Glutamatergic neuron (in vitro differentiated cells): ENCODE measurements at regions not wholly inside any gene's neighbourhood (a gene's known extent, or its start where the extent isn't known, plus 50 kb on each side); places are given as distances from the start of the nearest gene placed in this dataset.

ENCODE experiments used
- DNase-seq: peaks from one replicate; pipeline ENCODE4 v3.0.0; 2022
- H3K27ac Mint-ChIP-seq: one replicate; pipeline ENCODE4 v1.8.0; 2020; ENCODE audit warnings: mild to moderate bottlenecking, mixed read lengths, inconsistent platforms; ENCODE audit not compliant: unreplicated experiment
- H3K27me3 Mint-ChIP-seq: one replicate; pipeline ENCODE4 v1.8.0; 2020; ENCODE audit warnings: mild to moderate bottlenecking, moderate library complexity, mixed read lengths, inconsistent platforms; ENCODE audit not compliant: unreplicated experiment
- H3K36me3 Mint-ChIP-seq: one replicate; pipeline ENCODE4 v1.8.0; 2020; ENCODE audit warnings: mild to moderate bottlenecking, mixed read lengths, inconsistent platforms; ENCODE audit not compliant: unreplicated experiment
- H3K4me1 Mint-ChIP-seq: one replicate; pipeline ENCODE4 v1.8.0; 2020; ENCODE audit warnings: mild to moderate bottlenecking, low read depth, mixed read lengths, inconsistent platforms; ENCODE audit not compliant: unreplicated experiment
- H3K4me3 Mint-ChIP-seq: one replicate; pipeline ENCODE4 v1.8.0; 2020; ENCODE audit warnings: mild to moderate bottlenecking, mixed read lengths, inconsistent platforms; ENCODE audit not compliant: unreplicated experiment
- H3K9me3 Mint-ChIP-seq: one replicate; pipeline ENCODE4 v1.8.0; 2020; ENCODE audit warnings: mild to moderate bottlenecking, moderate library complexity, mixed read lengths, inconsistent platforms; ENCODE audit not compliant: unreplicated experiment
- TF ChIP-seq, protein P1 (sequence below): fragments of 200-600 bp; sonication (generic); IDR thresholded peaks from one replicate; pipeline ENCODE4 v1.5.0; 2021; ENCODE audit not compliant: partially characterized antibody, unreplicated experiment

GRCh38 chr17:77322514-77323412 is 182.0 kb downstream of the SEC14L1 start:
- TF ChIP-seq, protein P1, sequence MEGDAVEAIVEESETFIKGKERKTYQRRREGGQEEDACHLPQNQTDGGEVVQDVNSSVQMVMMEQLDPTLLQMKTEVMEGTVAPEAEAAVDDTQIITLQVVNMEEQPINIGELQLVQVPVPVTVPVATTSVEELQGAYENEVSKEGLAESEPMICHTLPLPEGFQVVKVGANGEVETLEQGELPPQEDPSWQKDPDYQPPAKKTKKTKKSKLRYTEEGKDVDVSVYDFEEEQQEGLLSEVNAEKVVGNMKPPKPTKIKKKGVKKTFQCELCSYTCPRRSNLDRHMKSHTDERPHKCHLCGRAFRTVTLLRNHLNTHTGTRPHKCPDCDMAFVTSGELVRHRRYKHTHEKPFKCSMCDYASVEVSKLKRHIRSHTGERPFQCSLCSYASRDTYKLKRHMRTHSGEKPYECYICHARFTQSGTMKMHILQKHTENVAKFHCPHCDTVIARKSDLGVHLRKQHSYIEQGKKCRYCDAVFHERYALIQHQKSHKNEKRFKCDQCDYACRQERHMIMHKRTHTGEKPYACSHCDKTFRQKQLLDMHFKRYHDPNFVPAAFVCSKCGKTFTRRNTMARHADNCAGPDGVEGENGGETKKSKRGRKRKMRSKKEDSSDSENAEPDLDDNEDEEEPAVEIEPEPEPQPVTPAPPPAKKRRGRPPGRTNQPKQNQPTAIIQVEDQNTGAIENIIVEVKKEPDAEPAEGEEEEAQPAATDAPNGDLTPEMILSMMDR: no peak
- DNase-seq: peak; percentile 64
- peak overlapping the region; percentile 38 for H3K4me3 Mint-ChIP-seq
- H3K27me3 Mint-ChIP-seq: peaks cover 4% of the 10 kb centered on the region
- H3K4me1 Mint-ChIP-seq: peaks cover 23% of the 10 kb centered on the region
- H3K36me3 Mint-ChIP-seq: no peaks in the 10 kb centered on the region
- H3K27ac Mint-ChIP-seq: peak overlapping the region; percentile 28
- peaks cover 2% of the 10 kb centered on the region for H3K9me3 Mint-ChIP-seq

DNA sequence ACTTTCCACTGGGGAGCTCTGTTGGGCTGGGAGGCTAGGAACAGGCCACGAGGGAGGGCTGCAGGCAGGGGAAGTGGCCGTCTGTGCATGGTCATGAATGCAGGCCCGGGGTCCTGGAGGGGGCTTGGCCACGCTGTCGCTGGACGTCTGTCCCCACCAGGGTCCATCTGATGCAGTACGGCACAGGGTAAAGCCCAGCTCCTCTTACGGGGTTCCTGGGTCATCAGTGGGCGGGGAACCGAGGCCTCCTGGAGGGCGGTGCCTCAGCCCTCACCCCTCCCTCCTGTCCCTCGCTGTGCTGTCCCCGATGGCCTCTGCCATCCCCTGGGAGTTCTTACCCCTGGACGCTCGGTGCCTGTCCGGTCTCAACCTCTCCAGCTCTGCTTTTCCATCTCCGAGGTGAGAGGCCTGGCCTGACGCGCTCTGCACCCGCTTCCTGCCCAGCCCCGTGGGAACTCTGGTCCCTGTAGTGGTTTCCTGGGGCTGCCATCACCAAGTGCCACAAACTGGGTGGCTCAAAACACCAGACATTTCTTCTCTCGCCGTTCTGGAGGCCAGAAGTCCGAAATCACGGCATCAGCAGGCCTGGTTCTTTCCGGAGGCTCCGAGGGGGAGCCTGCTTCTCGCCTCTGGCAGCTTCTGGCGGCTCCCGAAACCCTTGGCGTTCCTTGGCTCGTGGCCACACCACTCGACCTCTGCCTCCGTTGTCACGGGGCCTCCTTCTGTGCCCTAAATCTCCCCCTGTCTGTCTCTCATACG is 182.8 kb downstream of the SEC14L1 start:
- H3K4me1 Mint-ChIP-seq: peaks cover 23% of the 10 kb centered on the region
- DNase-seq: no peak
- H3K36me3 Mint-ChIP-seq: no peaks in the 10 kb centered on the region
- H3K27me3 Mint-ChIP-seq: peaks cover 6% of the 10 kb centered on the region
- H3K9me3 Mint-ChIP-seq: peaks cover 4% of the 10 kb centered on the region
- H3K4me3 Mint-ChIP-seq: peak overlapping the region; percentile 38
- H3K27ac Mint-ChIP-seq: peak overlapping the region; percentile 28
- TF ChIP-seq, protein P1: no peak

DNA sequence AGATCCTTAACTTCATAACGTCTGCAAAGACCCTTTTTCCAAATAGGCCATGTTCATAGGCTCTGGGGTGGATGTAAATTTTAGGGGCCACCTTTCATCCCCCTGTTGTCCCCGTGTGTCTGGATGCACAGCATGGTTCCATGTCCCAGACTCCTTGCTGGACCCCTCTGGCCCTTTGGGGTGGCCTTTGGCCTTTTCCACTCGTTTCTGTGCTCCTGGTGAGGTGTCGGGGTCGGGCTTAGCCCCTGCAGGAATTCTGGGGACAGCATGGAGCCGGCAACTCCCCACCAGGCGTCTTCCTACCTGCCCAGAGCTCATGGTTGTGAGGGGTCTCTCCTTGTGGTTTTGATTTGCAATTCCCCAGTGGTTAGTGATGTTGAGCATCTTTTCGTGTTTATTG is 183.5 kb downstream of the SEC14L1 start:
- H3K36me3 Mint-ChIP-seq: no peaks in the 10 kb centered on the region
- no peak overlapping the region for H3K27ac Mint-ChIP-seq
- H3K9me3 Mint-ChIP-seq: peaks cover 4% of the 10 kb centered on the region
- H3K4me1 Mint-ChIP-seq: peaks cover 23% of the 10 kb centered on the region
- TF ChIP-seq, protein P1: no peak
- H3K27me3 Mint-ChIP-seq: peaks cover 6% of the 10 kb centered on the region
- no peak overlapping the region for H3K4me3 Mint-ChIP-seq
- no peak for DNase-seq

GRCh38 chr17:77325577-77326075 is 184.9 kb downstream of the SEC14L1 start:
- peaks cover 4% of the 10 kb centered on the region for H3K9me3 Mint-ChIP-seq
- peaks cover 25% of the 10 kb centered on the region for H3K4me1 Mint-ChIP-seq
- no peak for DNase-seq
- no peak overlapping the region for H3K4me3 Mint-ChIP-seq
- H3K27ac Mint-ChIP-seq: peak overlapping the region; percentile 55
- peaks cover 6% of the 10 kb centered on the region for H3K27me3 Mint-ChIP-seq
- TF ChIP-seq, protein P1: no peak
- no peaks in the 10 kb centered on the region for H3K36me3 Mint-ChIP-seq
